AG10803 (cell line): ENCODE measurements at regions not wholly inside any gene's neighbourhood (a gene's known extent, or its start where the extent isn't known, plus 50 kb on each side); places are given as distances from the start of the nearest gene placed in this dataset.

ENCODE experiments used
- DNase-seq: peaks from one replicate; pipeline ENCODE4 v3.0.0; 2010; ENCODE audit warnings: low read depth
- H3K4me3 ChIP-seq: 2 replicates; pipeline ENCODE4 v1.5.1; 2011; ENCODE audit warnings: mild to moderate bottlenecking, low read length, control low read depth
- CTCF ChIP-seq: conservative IDR thresholded peaks from 2 replicates; pipeline ENCODE4 v1.5.1; 2011; ENCODE audit warnings: mild to moderate bottlenecking, low read length, control low read depth, inconsistent platforms

GRCh38 chr10:83333566-83333965 lies 805.7 kb upstream of the GHITM start:
- no peak for DNase-seq
- no peak for TF ChIP-seq CTCF
- H3K4me3 ChIP-seq: no peak overlapping the region

GRCh38 chr10:83343676-83344075 lies 795.6 kb upstream of the GHITM start:
- no peak overlapping the region for H3K4me3 ChIP-seq
- DNase-seq: peak; percentile 12
- no peak for TF ChIP-seq CTCF

- DNase-seq: no peak
- H3K4me3 ChIP-seq: no peak overlapping the region
- TF ChIP-seq CTCF: no peak
These were observed 792.9 kb upstream of the GHITM start for GRCh38 chr10:83346266-83346910.

- H3K4me3 ChIP-seq: no peak overlapping the region
- TF ChIP-seq CTCF: no peak
- no peak for DNase-seq
These were observed 786.7 kb upstream of the GHITM start for GRCh38 chr10:83352588-83352987.

GRCh38 chr10:83354456-83354855 lies 784.9 kb upstream of the GHITM start:
- no peak for TF ChIP-seq CTCF
- no peak overlapping the region for H3K4me3 ChIP-seq
- no peak for DNase-seq

GRCh38 chr10:83357004-83357403 lies 782.3 kb upstream of the GHITM start:
- no peak for TF ChIP-seq CTCF

GRCh38 chr10:83357627-83358026 lies 781.7 kb upstream of the GHITM start:
- H3K4me3 ChIP-seq: no peak overlapping the region
- TF ChIP-seq CTCF: no peak
- no peak for DNase-seq

More at GRCh38 chr10:83357004-83357403, 782.3 kb upstream of the GHITM start:
- no peak overlapping the region for H3K4me3 ChIP-seq
- DNase-seq: no peak
